MM.1S (cell line): ENCODE measurements at regions not wholly inside any gene's neighbourhood (a gene's known extent, or its start where the extent isn't known, plus 50 kb on each side); places are given as distances from the start of the nearest gene placed in this dataset.

Experiments
- DNase-seq: peaks from one replicate; pipeline ENCODE4 v3.0.0-alpha.2; 2015
- H2AFZ ChIP-seq: fragments of 300-600 bp; sonication (generic); 2 replicates; pipeline ENCODE4 v1.6.0; 2016; ENCODE audit warnings: antibody characterized with exemption, low read length
- H3F3A ChIP-seq: fragments of 300-600 bp; sonication (generic); 2 replicates; pipeline ENCODE4 v1.6.1; 2016; ENCODE audit warnings: mild to moderate bottlenecking, antibody characterized with exemption, low read length, moderate library complexity, mixed read lengths; ENCODE audit not compliant: insufficient read depth
- H3K27ac ChIP-seq: fragments of 300-600 bp; sonication (generic); 2 replicates; pipeline ENCODE4 v1.5.1; 2016; ENCODE audit warnings: mild to moderate bottlenecking, low read length
- H3K27me3 ChIP-seq: fragments of 300-600 bp; sonication (generic); replicated peaks from 2 replicates; pipeline ENCODE4 v1.6.0; 2016; ENCODE audit warnings: low read length; ENCODE audit not compliant: insufficient read depth
- H3K36me3 ChIP-seq: fragments of 300-600 bp; sonication (generic); replicated peaks from 2 replicates; pipeline ENCODE4 v1.6.1; 2016; ENCODE audit warnings: mild to moderate bottlenecking, low read length, mixed read lengths; ENCODE audit not compliant: insufficient read depth
- H3K4me1 ChIP-seq: fragments of 300-600 bp; sonication (generic); 2 replicates; pipeline ENCODE4 v1.6.1; 2016; ENCODE audit warnings: low read length, mixed read lengths
- H3K4me2 ChIP-seq: fragments of 300-600 bp; sonication (generic); 2 replicates; pipeline ENCODE4 v1.6.0; 2016; ENCODE audit warnings: low read depth, low read length
- H3K4me3 ChIP-seq: fragments of 300-600 bp; sonication (generic); 2 replicates; pipeline ENCODE4 v1.5.1; 2016; ENCODE audit warnings: low read length, mixed read lengths
- H3K79me2 ChIP-seq: fragments of 300-600 bp; sonication (generic); 2 replicates; pipeline ENCODE4 v1.6.1; 2016; ENCODE audit warnings: mixed run types, low read length, mixed read lengths
- H3K9ac ChIP-seq: fragments of 300-600 bp; sonication (generic); 2 replicates; pipeline ENCODE4 v1.6.1; 2016; ENCODE audit warnings: low read length, mixed read lengths
- H3K9me2 ChIP-seq: fragments of 300-600 bp; sonication (generic); replicated peaks from 2 replicates; pipeline ENCODE4 v1.6.1; 2016; ENCODE audit warnings: mild to moderate bottlenecking, low read length, mixed read lengths; ENCODE audit not compliant: insufficient read depth
- H3K9me3 ChIP-seq: fragments of 300-600 bp; sonication (generic); replicated peaks from 2 replicates; pipeline ENCODE4 v1.6.1; 2016; ENCODE audit warnings: mild to moderate bottlenecking, low read length, mixed read lengths; ENCODE audit not compliant: insufficient read depth
- H4K20me1 ChIP-seq: fragments of 300-600 bp; sonication (generic); 2 replicates; pipeline ENCODE4 v1.6.1; 2016; ENCODE audit warnings: mild to moderate bottlenecking, low read length, moderate library complexity, mixed read lengths; ENCODE audit not compliant: insufficient read depth
- EZH2 ChIP-seq: fragments of 300-600 bp; sonication (generic); optimal IDR thresholded peaks from 2 replicates; pipeline ENCODE3; 2017; ENCODE audit warnings: low read depth, mild to moderate bottlenecking, antibody characterized with exemption, low read length, mixed read lengths
- EZH2phosphoT487 ChIP-seq: fragments of 300-600 bp; sonication (generic); IDR thresholded peaks from 2 replicates; pipeline ENCODE4 v1.6.1; 2018; ENCODE audit warnings: antibody characterized with exemption, low read length
- TF ChIP-seq, protein P1 (sequence below): fragments of 300-600 bp; sonication (generic); IDR thresholded peaks from 2 replicates; pipeline ENCODE4 v1.5.1; 2016; ENCODE audit warnings: antibody characterized with exemption, low read length, mixed read lengths

DNA sequence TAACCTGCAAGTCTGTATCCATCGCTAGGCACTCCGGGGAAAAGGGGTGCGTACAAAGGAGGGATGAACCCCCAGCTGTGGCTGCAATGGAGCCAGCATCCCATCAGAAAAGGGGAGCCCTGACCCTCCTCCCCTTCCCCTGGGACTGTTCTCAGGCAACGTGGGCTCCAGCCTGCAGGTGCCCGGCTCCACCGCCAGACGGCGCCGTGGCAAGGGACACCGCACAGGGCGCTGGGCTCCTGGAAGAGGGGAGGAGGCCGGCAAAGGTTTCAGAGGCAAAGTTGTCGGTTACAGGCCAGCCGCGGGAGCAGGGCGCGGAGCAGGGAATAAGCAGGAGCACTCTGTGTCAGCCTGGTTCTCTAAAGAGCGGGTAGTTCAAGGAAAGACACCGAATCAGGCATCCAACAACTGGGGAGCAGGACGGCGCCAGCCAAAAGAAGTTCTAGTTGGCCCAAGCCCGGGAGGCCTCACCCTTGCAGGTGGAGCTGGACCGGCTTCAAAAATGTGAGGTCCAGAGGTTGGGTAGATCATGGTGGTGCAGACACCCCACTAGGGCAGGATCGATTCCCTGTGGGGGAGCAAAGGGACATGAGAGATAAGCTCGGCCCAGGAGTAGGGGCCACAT is 53.0 kb upstream of the ATP12A start:
- no peaks in the 10 kb centered on the region for H3K79me2 ChIP-seq
- no peak overlapping the region for H3K4me3 ChIP-seq
- H3K9me2 ChIP-seq, result no peaks in the 10 kb centered on the region
- H3F3A ChIP-seq, result no peaks in the 10 kb centered on the region
- H3K36me3 ChIP-seq, result no peaks in the 10 kb centered on the region
- H4K20me1 ChIP-seq, result no peaks in the 10 kb centered on the region
- TF ChIP-seq, protein P1, sequence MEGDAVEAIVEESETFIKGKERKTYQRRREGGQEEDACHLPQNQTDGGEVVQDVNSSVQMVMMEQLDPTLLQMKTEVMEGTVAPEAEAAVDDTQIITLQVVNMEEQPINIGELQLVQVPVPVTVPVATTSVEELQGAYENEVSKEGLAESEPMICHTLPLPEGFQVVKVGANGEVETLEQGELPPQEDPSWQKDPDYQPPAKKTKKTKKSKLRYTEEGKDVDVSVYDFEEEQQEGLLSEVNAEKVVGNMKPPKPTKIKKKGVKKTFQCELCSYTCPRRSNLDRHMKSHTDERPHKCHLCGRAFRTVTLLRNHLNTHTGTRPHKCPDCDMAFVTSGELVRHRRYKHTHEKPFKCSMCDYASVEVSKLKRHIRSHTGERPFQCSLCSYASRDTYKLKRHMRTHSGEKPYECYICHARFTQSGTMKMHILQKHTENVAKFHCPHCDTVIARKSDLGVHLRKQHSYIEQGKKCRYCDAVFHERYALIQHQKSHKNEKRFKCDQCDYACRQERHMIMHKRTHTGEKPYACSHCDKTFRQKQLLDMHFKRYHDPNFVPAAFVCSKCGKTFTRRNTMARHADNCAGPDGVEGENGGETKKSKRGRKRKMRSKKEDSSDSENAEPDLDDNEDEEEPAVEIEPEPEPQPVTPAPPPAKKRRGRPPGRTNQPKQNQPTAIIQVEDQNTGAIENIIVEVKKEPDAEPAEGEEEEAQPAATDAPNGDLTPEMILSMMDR, result peak; percentile 9; the same call in 1 of the 2 replicates
- TF ChIP-seq EZH2, result no peak
- H2AFZ ChIP-seq, result no peak overlapping the region
- no peaks in the 10 kb centered on the region for H3K27me3 ChIP-seq
- no peaks in the 10 kb centered on the region for H3K4me1 ChIP-seq
- no peak overlapping the region for H3K4me2 ChIP-seq
- no peaks in the 10 kb centered on the region for H3K9me3 ChIP-seq
- H3K27ac ChIP-seq, result no peak overlapping the region
- no peak for DNase-seq
- H3K9ac ChIP-seq, result no peak overlapping the region

DNA sequence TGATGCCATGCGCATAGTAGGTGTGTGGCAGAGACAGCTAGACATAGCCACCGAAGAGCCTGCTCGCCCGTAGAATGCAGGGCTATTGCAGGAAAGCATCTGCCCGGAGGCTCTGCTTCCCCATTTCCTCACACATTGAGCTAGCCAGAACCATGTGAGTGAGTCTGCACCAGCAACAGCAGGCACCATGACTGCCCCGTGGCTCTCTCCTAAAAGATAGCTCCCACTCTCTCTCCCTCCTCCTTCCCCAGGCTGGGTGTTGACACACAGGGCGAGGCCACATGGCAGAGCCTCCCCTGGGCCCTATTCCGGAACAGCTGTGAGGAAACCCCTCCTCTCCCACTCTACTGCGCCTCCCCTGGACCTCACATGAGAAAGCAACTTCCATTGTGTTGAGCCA is 52.3 kb upstream of the ATP12A start:
- no peak overlapping the region for H3K27ac ChIP-seq
- H3K9ac ChIP-seq, result no peak overlapping the region
- no peaks in the 10 kb centered on the region for H3K79me2 ChIP-seq
- H2AFZ ChIP-seq, result no peak overlapping the region
- H3K4me1 ChIP-seq, result no peaks in the 10 kb centered on the region
- no peaks in the 10 kb centered on the region for H3K9me2 ChIP-seq
- no peaks in the 10 kb centered on the region for H3F3A ChIP-seq
- H4K20me1 ChIP-seq, result no peaks in the 10 kb centered on the region
- no peaks in the 10 kb centered on the region for H3K9me3 ChIP-seq
- H3K27me3 ChIP-seq, result no peaks in the 10 kb centered on the region
- no peak overlapping the region for H3K4me3 ChIP-seq
- no peaks in the 10 kb centered on the region for H3K36me3 ChIP-seq
- H3K4me2 ChIP-seq, result no peak overlapping the region
- no peak for DNase-seq
- TF ChIP-seq EZH2, result no peak
- TF ChIP-seq, protein P1, result no peak

DNA sequence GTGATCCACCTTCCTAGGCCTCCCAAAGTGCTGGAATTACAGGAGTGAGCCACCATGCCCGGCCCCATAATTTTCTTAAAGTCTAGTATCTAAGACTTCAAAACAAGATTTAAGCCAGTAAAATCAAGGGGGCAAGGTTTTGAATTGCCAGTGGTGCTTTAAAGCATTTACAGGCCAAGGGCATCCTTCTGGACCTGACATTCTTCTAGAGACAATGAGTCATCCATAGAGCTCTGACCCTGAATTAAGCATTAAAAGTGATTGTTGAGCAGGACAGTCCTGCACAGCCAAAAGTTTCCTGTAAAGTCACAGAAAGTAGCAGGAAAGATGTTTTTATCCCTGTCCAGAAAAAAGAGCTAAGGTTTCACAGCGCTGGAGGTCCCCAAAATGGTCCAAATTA is 50.9 kb upstream of the ATP12A start:
- Histone ChIP-seq H3K4me3 (no peak overlapping the region), H2AFZ (no peak overlapping the region), H3F3A (no peaks in the 10 kb centered on the region), H3K4me1 (no peaks in the 10 kb centered on the region), H4K20me1 (no peaks in the 10 kb centered on the region), H3K36me3 (no peaks in the 10 kb centered on the region), H3K27ac (no peak overlapping the region), H3K4me2 (no peak overlapping the region), H3K9me2 (no peaks in the 10 kb centered on the region), H3K27me3 (no peaks in the 10 kb centered on the region), H3K79me2 (no peaks in the 10 kb centered on the region), H3K9me3 (no peaks in the 10 kb centered on the region), H3K9ac (no peak overlapping the region)
- TF ChIP-seq, protein P1, result no peak
- TF ChIP-seq EZH2phosphoT487 (no peak), EZH2 (no peak)
- no peak for DNase-seq
